PC-3 (cell line): ENCODE measurements at regions not wholly inside any gene's neighbourhood (a gene's known extent, or its start where the extent isn't known, plus 50 kb on each side); places are given as distances from the start of the nearest gene placed in this dataset.

Experiments
- EZH2 ChIP-seq: fragments of 300-600 bp; sonication (generic); IDR thresholded peaks from one replicate; pipeline ENCODE4 v1.6.1; 2017; ENCODE audit warnings: antibody characterized with exemption, mild to moderate bottlenecking, low read length; ENCODE audit not compliant: unreplicated experiment
- EZH2phosphoT487 ChIP-seq: fragments of 300-600 bp; sonication (generic); IDR thresholded peaks from 2 replicates; pipeline ENCODE4 v1.6.1; 2018; ENCODE audit warnings: mild to moderate bottlenecking, antibody characterized with exemption, low read length, borderline replicate concordance
- TF ChIP-seq, protein P1 (sequence below): fragments of 300-600 bp; sonication (generic); conservative IDR thresholded peaks from 2 replicates; pipeline ENCODE4 v1.5.1; 2017; ENCODE audit warnings: antibody characterized with exemption, low read depth, mild to moderate bottlenecking, low read length

DNA sequence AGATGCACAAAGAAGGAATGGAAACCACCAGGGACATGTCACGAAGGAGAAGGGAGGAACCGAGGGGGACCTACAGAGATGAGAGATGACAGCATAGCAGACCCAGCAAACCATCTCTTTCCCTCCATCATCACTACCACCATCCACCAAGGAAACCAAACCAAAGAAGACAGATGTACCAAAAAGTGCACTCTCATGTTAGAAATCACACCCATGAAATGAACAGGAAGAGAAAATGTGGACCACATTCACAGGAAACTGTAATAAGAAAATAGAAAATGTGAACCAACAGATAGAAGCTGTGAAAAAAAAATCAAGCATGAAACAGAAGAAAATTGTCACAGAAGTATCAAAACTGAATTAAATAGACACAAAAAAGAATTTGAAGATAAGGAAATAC, 672.7 kb downstream of the QKI start:
- TF ChIP-seq, protein P1, sequence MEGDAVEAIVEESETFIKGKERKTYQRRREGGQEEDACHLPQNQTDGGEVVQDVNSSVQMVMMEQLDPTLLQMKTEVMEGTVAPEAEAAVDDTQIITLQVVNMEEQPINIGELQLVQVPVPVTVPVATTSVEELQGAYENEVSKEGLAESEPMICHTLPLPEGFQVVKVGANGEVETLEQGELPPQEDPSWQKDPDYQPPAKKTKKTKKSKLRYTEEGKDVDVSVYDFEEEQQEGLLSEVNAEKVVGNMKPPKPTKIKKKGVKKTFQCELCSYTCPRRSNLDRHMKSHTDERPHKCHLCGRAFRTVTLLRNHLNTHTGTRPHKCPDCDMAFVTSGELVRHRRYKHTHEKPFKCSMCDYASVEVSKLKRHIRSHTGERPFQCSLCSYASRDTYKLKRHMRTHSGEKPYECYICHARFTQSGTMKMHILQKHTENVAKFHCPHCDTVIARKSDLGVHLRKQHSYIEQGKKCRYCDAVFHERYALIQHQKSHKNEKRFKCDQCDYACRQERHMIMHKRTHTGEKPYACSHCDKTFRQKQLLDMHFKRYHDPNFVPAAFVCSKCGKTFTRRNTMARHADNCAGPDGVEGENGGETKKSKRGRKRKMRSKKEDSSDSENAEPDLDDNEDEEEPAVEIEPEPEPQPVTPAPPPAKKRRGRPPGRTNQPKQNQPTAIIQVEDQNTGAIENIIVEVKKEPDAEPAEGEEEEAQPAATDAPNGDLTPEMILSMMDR, result no peak
- TF ChIP-seq EZH2phosphoT487 (no peak), EZH2 (no peak)
